Natural killer cell (primary cell): ENCODE measurements at regions not wholly inside any gene's neighbourhood (a gene's known extent, or its start where the extent isn't known, plus 50 kb on each side); places are given as distances from the start of the nearest gene placed in this dataset.
"Not testable (repeated sequence)": the region's sequence is repeated elsewhere in the genome, so short reads cannot be mapped to it uniquely, and the experiment has no call there.

Experiments
- ATAC-seq, 3 donors: fragments of 150-1000 bp in 2 of 3; fragments of 200-7000 bp in 1 of 3; cut with Tn5 transposase; 1 replicate in 1 of 3; 2 replicates in 2 of 3; pipeline ENCODE4 v1.10.0; 2021; ENCODE audit warnings: mild to moderate bottlenecking in 2 of 3, moderate library complexity in 2 of 3
- DNase-seq, 2 donors: peaks; one replicate each; pipeline versions ENCODE4 v3.0.0 to v3.0.0-alpha.2; 2013 to 2021; ENCODE audit warnings: mixed read lengths in 1 of 2
- H3K27ac ChIP-seq: one replicate; pipeline ENCODE4 v1.5.1; 2013; ENCODE audit warnings: mild to moderate bottlenecking, low read length
- H3K27me3 ChIP-seq: one replicate; pipeline ENCODE4 v1.6.1; 2013; ENCODE audit warnings: low read length; ENCODE audit not compliant: control insufficient read depth, insufficient read depth
- H3K36me3 ChIP-seq: one replicate; pipeline ENCODE4 v1.6.1; 2013; ENCODE audit warnings: low read length; ENCODE audit not compliant: control insufficient read depth, insufficient read depth
- H3K4me1 ChIP-seq: one replicate; pipeline ENCODE4 v1.6.1; 2013; ENCODE audit warnings: low read length; ENCODE audit not compliant: control insufficient read depth, insufficient read depth
- H3K4me3 ChIP-seq: one replicate; pipeline ENCODE4 v1.5.1; 2013; ENCODE audit warnings: low read length
- H3K9me3 ChIP-seq: one replicate; pipeline ENCODE4 v1.6.1; 2013; ENCODE audit warnings: low read length; ENCODE audit not compliant: control insufficient read depth, insufficient read depth
- H3K27ac Mint-ChIP-seq, 2 donors: one replicate each; pipeline ENCODE4 v1.8.0; 2022; ENCODE audit warnings: mild to moderate bottlenecking in 2 of 2, mixed read lengths in 2 of 2, moderate library complexity in 1 of 2
- H3K27me3 Mint-ChIP-seq, 2 donors: one replicate each; pipeline ENCODE4 v1.8.0; 2022; ENCODE audit warnings: low read depth in 2 of 2, mixed read lengths in 2 of 2
- H3K36me3 Mint-ChIP-seq: one replicate; pipeline ENCODE4 v1.8.0; 2022; ENCODE audit warnings: mixed read lengths
- H3K4me1 Mint-ChIP-seq, 2 donors: one replicate each; pipeline ENCODE4 v1.8.0; 2022; ENCODE audit warnings: mixed read lengths in 2 of 2
- H3K4me3 Mint-ChIP-seq: one replicate; pipeline ENCODE4 v1.8.0; 2022; ENCODE audit warnings: mild to moderate bottlenecking, moderate library complexity, mixed read lengths
- H3K9me3 Mint-ChIP-seq, 2 donors: one replicate each; pipeline ENCODE4 v1.8.0; 2022; ENCODE audit warnings: mixed read lengths in 2 of 2
- WGBS: methylation state at CpG from one replicate; pipeline ENCODE4 v1.1.7; 2013; ENCODE audit warnings: missing lambda C conversion rate; ENCODE audit not compliant: insufficient coverage; 5-methylcytosine and 5-hydroxymethylcytosine counted together
- intact Hi-C: fragments of 100-400 bp; cut with micrococcal nuclease; formaldehyde crosslinking; loops from one replicate; pipeline ENCODE4 v1.14.2; 2022
- TF ChIP-seq, protein P1 (sequence below): fragments of 200-600 bp; IDR thresholded peaks from one replicate; pipeline ENCODE4 v1.8.0; 2022; ENCODE audit warnings: antibody characterized with exemption

DNA sequence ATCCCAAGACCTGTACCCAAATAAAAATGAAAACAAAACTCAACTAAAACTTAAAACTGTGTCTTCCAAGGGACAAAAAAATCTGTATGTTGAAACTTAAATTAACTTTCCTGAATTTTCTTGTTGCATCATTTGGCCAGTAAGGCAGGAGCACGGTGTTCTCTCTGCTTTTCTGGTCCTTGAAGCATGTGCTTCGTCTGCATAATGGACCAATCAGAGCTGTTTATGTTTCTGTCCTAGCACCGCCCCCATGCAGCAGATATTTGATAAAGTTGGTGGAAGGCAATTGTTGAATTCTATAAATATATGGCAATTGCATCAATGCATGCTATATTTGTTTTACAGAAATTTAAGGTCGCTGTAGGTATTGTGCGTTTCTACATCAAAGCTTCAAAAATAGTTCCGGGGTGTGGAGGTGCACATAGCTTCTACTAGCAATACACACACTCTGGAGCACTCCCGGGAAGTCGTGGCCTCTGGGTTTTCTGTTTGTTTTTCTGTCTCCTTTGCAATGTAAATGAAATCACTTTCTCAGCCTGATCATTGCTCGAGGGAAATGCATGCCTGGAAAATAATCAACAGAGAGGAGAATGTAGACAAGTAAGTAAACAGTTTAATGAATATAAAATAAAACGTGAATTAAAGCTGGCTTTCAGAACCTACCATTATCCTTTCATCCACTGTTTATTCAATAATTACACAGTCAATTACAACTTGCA is 206.3 kb downstream of the BCAS1 start:
- DNase-seq, ATAC-seq, H3K4me3 Mint-ChIP-seq, H3K36me3 Mint-ChIP-seq, H3K27ac ChIP-seq, H3K4me3 ChIP-seq, H3K9me3 Mint-ChIP-seq, H3K27me3 Mint-ChIP-seq, H3K36me3 ChIP-seq, H3K27ac Mint-ChIP-seq, intact Hi-C loops, H3K27me3 ChIP-seq, H3K9me3 ChIP-seq, H3K4me1 ChIP-seq: not testable (repeated sequence)
- whole genome bisulfite sequencing = 96% methylated on average over 7 of the region's 10 CpGs
- peaks cover 27 to 28% of the 10 kb centered on the region in 2 donors for H3K4me1 Mint-ChIP-seq

DNA sequence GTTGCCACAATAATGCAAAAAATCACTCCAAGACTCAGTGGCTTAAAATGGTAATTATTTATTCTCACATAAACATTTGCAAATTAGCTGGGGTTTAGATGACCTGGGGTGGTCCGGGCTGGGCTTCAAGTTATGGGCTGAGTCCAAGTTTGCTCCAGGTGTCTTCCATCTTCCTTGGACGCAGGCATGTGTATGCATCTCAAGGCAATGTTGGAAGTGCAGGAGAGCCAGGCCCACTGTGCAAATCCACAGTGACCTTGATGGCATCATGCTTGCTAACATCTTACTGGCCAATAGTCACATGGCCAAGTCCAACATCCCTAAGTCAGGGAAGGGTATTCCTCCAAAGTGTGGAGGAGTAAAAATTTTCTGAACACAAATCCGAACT is 206.9 kb downstream of the BCAS1 start:
- intact Hi-C loops, H3K4me3 Mint-ChIP-seq, H3K9me3 Mint-ChIP-seq, H3K27me3 Mint-ChIP-seq, H3K36me3 Mint-ChIP-seq, ATAC-seq, H3K27me3 ChIP-seq, DNase-seq, H3K27ac Mint-ChIP-seq, H3K4me1 ChIP-seq, H3K27ac ChIP-seq, H3K4me3 ChIP-seq, H3K9me3 ChIP-seq, H3K36me3 ChIP-seq: not testable (repeated sequence)
- H3K4me1 Mint-ChIP-seq = peaks cover 26 to 28% of the 10 kb centered on the region in 2 donors
- 100% methylated on average over 2 of the region's 3 CpGs for WGBS

DNA sequence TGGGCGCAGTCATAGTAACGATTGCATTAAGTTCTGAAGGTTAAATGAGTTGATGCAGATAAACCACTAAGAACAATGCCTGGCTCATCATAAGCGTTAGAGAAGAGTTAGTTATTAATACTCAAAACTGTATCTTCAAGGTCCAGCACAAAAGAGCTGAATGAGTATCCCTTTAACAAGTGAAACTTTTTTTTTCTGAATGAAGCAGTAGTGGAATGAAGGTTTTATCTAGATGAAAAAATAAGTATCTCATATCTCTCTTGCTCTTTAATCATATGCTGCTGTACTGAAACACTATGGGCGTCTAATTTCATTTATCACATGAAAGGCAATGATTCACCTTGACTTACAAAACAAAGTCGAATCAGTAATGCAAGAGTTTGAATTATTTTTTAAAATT is 207.4 kb downstream of the BCAS1 start:
- WGBS = 78% methylated on average over 5 of the region's 5 CpGs
- H3K4me1 ChIP-seq, H3K27me3 Mint-ChIP-seq, H3K27me3 ChIP-seq, DNase-seq, ATAC-seq, H3K36me3 Mint-ChIP-seq, intact Hi-C loops, H3K4me3 ChIP-seq, H3K4me3 Mint-ChIP-seq, H3K27ac ChIP-seq, H3K9me3 ChIP-seq, H3K9me3 Mint-ChIP-seq, H3K27ac Mint-ChIP-seq, H3K36me3 ChIP-seq: not testable (repeated sequence)
- peaks cover 26 to 28% of the 10 kb centered on the region in 2 donors for H3K4me1 Mint-ChIP-seq

DNA sequence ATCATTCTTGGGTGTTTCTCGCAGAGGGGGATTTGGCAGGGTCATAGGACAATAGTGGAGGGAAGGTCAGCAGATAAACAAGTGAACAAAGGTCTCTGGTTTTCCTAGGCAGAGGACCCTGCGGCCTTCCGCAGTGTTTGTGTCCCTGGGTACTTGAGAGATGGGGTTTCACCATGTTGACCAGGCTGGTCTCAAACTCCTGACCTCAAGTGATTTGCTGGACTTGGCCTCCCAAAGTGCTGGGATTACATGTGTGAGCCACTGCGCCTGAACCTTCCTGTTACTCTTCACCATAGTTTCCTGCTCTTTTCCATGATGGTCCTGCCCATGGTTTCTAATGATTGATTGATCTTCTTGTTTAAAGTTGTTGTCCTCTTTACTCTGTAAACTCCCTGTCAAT is 207.9 kb downstream of the BCAS1 start:
- H3K9me3 ChIP-seq, H3K36me3 ChIP-seq, H3K27me3 Mint-ChIP-seq, H3K4me1 ChIP-seq, H3K27me3 ChIP-seq, DNase-seq, H3K27ac ChIP-seq, H3K36me3 Mint-ChIP-seq, H3K4me3 Mint-ChIP-seq, H3K9me3 Mint-ChIP-seq, H3K4me3 ChIP-seq, intact Hi-C loops, H3K27ac Mint-ChIP-seq, ATAC-seq: not testable (repeated sequence)
- H3K4me1 Mint-ChIP-seq = peaks cover 23 to 28% of the 10 kb centered on the region in 2 donors
- WGBS = 100% methylated on average over 3 of the region's 4 CpGs

DNA sequence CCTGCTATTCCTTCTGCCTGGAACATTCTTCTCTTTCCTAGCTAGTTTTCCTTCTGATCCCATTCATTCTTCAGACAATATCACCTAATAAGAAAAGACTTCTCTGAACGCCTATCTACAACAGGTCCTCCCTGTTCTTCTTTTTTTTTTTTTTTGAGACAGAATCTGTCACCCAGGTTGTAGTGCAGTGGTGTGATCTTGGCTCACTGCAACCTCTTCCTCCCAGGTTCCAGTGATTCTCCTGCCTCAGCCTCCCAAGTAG is 208.3 kb downstream of the BCAS1 start:
- H3K4me3 ChIP-seq, H3K27me3 Mint-ChIP-seq, H3K36me3 Mint-ChIP-seq, H3K36me3 ChIP-seq, H3K9me3 Mint-ChIP-seq, H3K27me3 ChIP-seq, H3K9me3 ChIP-seq, intact Hi-C loops, H3K27ac ChIP-seq, DNase-seq, ATAC-seq, H3K4me3 Mint-ChIP-seq, H3K27ac Mint-ChIP-seq, H3K4me1 ChIP-seq: not testable (repeated sequence)
- WGBS = no CpG with 5 or more reads among the region's 1 CpG
- H3K4me1 Mint-ChIP-seq = peaks cover 23 to 24% of the 10 kb centered on the region in 2 donors

DNA sequence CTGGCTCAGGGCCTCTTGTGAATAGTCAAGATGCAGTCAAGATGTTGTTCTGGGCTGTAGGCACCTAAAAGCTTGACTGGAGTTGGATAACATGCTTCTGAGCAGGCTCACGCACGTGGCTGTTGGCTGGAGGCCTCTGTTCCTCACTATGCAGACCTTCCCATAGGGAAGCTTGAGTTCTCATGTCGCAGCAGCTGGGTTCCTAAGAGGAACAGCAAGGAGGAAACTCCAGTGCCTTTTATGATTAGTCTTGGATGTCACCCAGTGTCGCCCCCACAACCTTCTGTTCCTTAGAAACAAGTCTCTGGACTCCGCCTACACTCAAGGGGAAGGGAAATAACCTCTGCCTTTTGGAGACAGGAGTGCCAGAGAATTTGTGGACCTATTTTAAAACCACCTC is 210.7 kb downstream of the BCAS1 start:
- Mint-ChIP-seq H3K9me3 (no peaks in the 10 kb centered on the region), H3K27ac (no peak overlapping the region), H3K4me1 (peaks cover 9 to 15% of the 10 kb centered on the region in 2 donors), H3K36me3 (no peaks in the 10 kb centered on the region), H3K4me3 (no peak overlapping the region), H3K27me3 (no peaks in the 10 kb centered on the region)
- Histone ChIP-seq H3K36me3 (no peaks in the 10 kb centered on the region), H3K9me3 (no peaks in the 10 kb centered on the region), H3K27ac (no peak overlapping the region), H3K4me1 (peaks cover 4% of the 10 kb centered on the region), H3K27me3 (no peaks in the 10 kb centered on the region), H3K4me3 (no peak overlapping the region)
- intact Hi-C loops = no loop called here
- TF ChIP-seq, protein P1, sequence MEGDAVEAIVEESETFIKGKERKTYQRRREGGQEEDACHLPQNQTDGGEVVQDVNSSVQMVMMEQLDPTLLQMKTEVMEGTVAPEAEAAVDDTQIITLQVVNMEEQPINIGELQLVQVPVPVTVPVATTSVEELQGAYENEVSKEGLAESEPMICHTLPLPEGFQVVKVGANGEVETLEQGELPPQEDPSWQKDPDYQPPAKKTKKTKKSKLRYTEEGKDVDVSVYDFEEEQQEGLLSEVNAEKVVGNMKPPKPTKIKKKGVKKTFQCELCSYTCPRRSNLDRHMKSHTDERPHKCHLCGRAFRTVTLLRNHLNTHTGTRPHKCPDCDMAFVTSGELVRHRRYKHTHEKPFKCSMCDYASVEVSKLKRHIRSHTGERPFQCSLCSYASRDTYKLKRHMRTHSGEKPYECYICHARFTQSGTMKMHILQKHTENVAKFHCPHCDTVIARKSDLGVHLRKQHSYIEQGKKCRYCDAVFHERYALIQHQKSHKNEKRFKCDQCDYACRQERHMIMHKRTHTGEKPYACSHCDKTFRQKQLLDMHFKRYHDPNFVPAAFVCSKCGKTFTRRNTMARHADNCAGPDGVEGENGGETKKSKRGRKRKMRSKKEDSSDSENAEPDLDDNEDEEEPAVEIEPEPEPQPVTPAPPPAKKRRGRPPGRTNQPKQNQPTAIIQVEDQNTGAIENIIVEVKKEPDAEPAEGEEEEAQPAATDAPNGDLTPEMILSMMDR = no peak
- DNase-seq = no peak
- no peak for ATAC-seq
- WGBS = 95% methylated on average over 5 of the region's 5 CpGs

DNA sequence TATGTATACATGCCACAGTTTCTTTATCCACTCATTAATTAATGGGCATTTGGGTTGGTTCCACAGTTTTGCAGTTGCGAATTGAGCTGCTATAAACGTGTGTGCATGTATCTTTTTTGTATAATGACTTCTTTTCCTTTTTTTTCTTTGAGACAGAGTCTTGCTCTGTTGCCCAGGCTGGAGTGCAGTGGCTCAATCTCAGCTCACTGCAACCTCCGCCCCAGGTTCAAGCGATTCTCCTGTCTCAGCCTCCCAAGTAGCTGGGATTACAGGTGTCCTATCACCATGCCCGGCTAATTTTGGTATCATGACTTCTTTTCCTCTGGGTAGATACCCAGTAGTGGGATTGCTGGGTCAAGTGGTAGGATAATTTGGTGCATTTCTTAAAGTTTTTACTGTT is 211.4 kb downstream of the BCAS1 start:
- H3K36me3 Mint-ChIP-seq, H3K4me3 Mint-ChIP-seq, intact Hi-C loops: not testable (repeated sequence)

More for the DNA sequence above, 211.4 kb downstream of the BCAS1 start:
- not testable (repeated sequence) for H3K27me3 Mint-ChIP-seq, H3K27ac ChIP-seq, H3K9me3 ChIP-seq, DNase-seq, ATAC-seq, H3K27me3 ChIP-seq, H3K4me1 ChIP-seq, H3K36me3 ChIP-seq, H3K9me3 Mint-ChIP-seq, H3K4me3 ChIP-seq, H3K27ac Mint-ChIP-seq
- 100% methylated on average over 5 of the region's 5 CpGs for WGBS
- H3K4me1 Mint-ChIP-seq = peaks cover 9 to 15% of the 10 kb centered on the region in 2 donors
